Mammary epithelial cell (primary cell): ENCODE measurements at regions not wholly inside any gene's neighbourhood (a gene's known extent, or its start where the extent isn't known, plus 50 kb on each side); places are given as distances from the start of the nearest gene placed in this dataset.

Experiments used
- EZH2 ChIP-seq: IDR thresholded peaks from 2 replicates; pipeline ENCODE4 v1.6.1; 2012; ENCODE audit warnings: low read length, inconsistent platforms, borderline replicate concordance
- TF ChIP-seq, protein P1 (sequence below), 2 donors: IDR thresholded peaks in 1 of 2; conservative IDR thresholded peaks in 1 of 2; 2 replicates each; pipeline ENCODE4 v1.5.1; 2011 to 2012; ENCODE audit warnings: inconsistent platforms in 2 of 2, low read length in 2 of 2, mild to moderate bottlenecking in 2 of 2, control low read depth in 1 of 2, low read depth in 1 of 2; ENCODE audit not compliant: insufficient read depth in 1 of 2; ENCODE audit errors: extremely low read depth in 1 of 2

DNA sequence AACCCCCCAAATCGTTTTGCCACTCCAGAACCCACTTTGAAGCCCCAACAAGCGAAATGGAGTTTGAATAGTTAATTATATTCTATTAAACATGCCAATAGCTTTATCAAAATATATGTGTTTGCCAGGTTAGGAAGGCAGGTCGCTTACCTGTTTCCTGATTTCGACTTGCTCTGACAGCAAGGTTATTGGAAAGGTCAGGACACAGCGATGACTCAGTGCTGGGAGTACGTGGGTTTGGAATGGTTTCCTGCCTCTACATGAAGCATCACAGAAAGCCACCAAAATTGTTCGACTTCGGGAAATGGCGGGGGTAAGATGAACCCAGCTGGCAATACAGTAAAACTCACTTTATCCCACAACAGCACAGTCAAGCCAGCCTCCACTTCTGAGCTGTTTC lies 135.6 kb upstream of the ABI3BP start:
- TF ChIP-seq, protein P1, sequence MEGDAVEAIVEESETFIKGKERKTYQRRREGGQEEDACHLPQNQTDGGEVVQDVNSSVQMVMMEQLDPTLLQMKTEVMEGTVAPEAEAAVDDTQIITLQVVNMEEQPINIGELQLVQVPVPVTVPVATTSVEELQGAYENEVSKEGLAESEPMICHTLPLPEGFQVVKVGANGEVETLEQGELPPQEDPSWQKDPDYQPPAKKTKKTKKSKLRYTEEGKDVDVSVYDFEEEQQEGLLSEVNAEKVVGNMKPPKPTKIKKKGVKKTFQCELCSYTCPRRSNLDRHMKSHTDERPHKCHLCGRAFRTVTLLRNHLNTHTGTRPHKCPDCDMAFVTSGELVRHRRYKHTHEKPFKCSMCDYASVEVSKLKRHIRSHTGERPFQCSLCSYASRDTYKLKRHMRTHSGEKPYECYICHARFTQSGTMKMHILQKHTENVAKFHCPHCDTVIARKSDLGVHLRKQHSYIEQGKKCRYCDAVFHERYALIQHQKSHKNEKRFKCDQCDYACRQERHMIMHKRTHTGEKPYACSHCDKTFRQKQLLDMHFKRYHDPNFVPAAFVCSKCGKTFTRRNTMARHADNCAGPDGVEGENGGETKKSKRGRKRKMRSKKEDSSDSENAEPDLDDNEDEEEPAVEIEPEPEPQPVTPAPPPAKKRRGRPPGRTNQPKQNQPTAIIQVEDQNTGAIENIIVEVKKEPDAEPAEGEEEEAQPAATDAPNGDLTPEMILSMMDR (conservative IDR thresholded peaks at IDR 0.05 in 1 of 2, IDR thresholded peaks at IDR 0.05 in 1 of 2; ENCODE audit: extremely low read depth in 1 of 2, insufficient read depth in 1 of 2, low read depth in 1 of 2, low read length in 2 of 2): no peak
- no peak for TF ChIP-seq EZH2
